ENCODE measurements at regions not wholly inside any gene's neighbourhood (a gene's known extent, or its start where the extent isn't known, plus 50 kb on each side); places are given as distances from the start of the nearest gene placed in this dataset.

DNA sequence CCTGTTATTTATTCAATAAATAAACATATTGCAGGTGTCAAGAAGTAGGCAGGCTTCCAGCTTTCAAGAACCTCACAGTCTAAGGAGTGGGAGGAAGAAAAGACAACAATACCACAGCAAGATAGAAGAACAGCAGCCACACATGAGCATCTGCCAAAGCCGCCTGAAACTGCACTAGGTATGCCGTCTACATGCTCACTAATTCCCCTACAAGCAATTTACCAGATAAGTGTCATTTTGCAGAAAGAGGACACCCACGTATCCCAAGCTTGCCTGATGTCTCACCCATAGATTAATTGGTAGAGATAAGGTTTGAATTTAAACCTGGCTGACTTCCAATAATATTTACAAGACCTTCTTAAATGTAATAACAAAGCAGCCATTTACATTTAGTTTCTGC is 439.4 kb upstream of the CPEB2 start (continued):
- no peak for TF ChIP-seq ZNF394 (tag by site-specific recombination; IDR thresholded peaks at IDR 0.05; ENCODE audit: borderline replicate concordance)
- TF ChIP-seq, protein P1, sequence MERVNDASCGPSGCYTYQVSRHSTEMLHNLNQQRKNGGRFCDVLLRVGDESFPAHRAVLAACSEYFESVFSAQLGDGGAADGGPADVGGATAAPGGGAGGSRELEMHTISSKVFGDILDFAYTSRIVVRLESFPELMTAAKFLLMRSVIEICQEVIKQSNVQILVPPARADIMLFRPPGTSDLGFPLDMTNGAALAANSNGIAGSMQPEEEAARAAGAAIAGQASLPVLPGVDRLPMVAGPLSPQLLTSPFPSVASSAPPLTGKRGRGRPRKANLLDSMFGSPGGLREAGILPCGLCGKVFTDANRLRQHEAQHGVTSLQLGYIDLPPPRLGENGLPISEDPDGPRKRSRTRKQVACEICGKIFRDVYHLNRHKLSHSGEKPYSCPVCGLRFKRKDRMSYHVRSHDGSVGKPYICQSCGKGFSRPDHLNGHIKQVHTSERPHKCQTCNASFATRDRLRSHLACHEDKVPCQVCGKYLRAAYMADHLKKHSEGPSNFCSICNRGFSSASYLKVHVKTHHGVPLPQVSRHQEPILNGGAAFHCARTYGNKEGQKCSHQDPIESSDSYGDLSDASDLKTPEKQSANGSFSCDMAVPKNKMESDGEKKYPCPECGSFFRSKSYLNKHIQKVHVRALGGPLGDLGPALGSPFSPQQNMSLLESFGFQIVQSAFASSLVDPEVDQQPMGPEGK (tag by site-specific recombination; IDR thresholded peaks at IDR 0.05), result no peak
- TF ChIP-seq YY2 (tag by site-specific recombination; IDR thresholded peaks at IDR 0.05), result no peak
- no peak for TF ChIP-seq ZNF623 (tag by site-specific recombination; IDR thresholded peaks at IDR 0.05)
- no peak for TF ChIP-seq ZNF23 (tag by site-specific recombination; IDR thresholded peaks at IDR 0.05; ENCODE audit: borderline replicate concordance)

- ChIA-PET CTCF (no interaction called here), POLR2A (no interaction called here)
- TF ChIP-seq KLF16 (tag by site-specific recombination; IDR thresholded peaks at IDR 0.05) (no peak), SP2 (tag by site-specific recombination; IDR thresholded peaks at IDR 0.05) (no peak), ZNF558 (tag by site-specific recombination; IDR thresholded peaks at IDR 0.05) (no peak)
- TF ChIP-seq, protein P2, sequence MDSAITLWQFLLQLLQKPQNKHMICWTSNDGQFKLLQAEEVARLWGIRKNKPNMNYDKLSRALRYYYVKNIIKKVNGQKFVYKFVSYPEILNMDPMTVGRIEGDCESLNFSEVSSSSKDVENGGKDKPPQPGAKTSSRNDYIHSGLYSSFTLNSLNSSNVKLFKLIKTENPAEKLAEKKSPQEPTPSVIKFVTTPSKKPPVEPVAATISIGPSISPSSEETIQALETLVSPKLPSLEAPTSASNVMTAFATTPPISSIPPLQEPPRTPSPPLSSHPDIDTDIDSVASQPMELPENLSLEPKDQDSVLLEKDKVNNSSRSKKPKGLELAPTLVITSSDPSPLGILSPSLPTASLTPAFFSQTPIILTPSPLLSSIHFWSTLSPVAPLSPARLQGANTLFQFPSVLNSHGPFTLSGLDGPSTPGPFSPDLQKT (IDR thresholded peaks at IDR 0.05; ENCODE audit: borderline replicate concordance, low read depth, low read length), result no peak
- Histone ChIP-seq H3K36me3 (ENCODE audit: control insufficient read depth in 2 of 2, insufficient read depth in 1 of 2, low read length in 2 of 2) (no peaks in the 10 kb centered on the region), H3K27ac (ENCODE audit: extremely low read depth, low read depth, low read length) (no peak overlapping the region), H3K9me3 (ENCODE audit: control insufficient read depth, insufficient read depth, low read depth, low read length) (no peaks in the 10 kb centered on the region), H3K4me3 (ENCODE audit: low read depth, low read length) (no peak overlapping the region), H3K4me1 (ENCODE audit: control insufficient read depth, insufficient read depth, low read length) (no peaks in the 10 kb centered on the region)
These were observed 438.0 kb upstream of the CPEB2 start for GRCh38 chr4:14564281-14564680.

DNA sequence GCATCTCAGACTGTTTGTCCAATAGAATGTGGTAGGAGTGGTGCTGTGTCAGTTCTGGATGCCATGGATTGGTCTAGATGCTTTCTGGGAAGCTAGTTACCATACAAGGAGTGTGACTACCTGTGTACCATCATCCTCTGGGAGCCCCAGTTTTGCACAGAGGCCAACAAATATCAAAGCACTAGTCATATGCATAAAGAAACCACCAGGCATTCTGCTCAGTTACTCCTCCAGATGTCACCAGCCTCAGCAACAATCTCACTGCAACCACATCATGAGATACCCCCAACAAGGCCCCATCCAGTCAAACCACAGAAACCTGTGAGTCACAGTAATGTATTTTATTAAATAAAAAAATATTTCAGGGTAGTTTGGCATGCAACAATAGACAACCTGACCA is 435.8 kb upstream of the CPEB2 start:
- CTCF ChIA-PET, result no interaction called here
- TF ChIP-seq, protein P3, sequence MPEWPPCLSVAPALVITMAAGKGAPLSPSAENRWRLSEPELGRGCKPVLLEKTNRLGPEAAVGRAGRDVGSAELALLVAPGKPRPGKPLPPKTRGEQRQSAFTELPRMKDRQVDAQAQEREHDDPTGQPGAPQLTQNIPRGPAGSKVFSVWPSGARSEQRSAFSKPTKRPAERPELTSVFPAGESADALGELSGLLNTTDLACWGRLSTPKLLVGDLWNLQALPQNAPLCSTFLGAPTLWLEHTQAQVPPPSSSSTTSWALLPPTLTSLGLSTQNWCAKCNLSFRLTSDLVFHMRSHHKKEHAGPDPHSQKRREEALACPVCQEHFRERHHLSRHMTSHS (tag by site-specific recombination; IDR thresholded peaks at IDR 0.05), result no peak
- TF ChIP-seq ZBTB7A (tag by site-specific recombination; IDR thresholded peaks at IDR 0.05; ENCODE audit: low read depth), result no peak

GRCh38 chr4:14568351-14568750 is 433.9 kb upstream of the CPEB2 start:
- POLR2A ChIA-PET, result no interaction called here
- TF ChIP-seq GLIS2 (tag by site-specific recombination; IDR thresholded peaks at IDR 0.05) (no peak), ZNF521 (tag by site-specific recombination; IDR thresholded peaks at IDR 0.05) (no peak), ZNF19 (tag by site-specific recombination; IDR thresholded peaks at IDR 0.05; ENCODE audit: low read depth) (no peak), ZXDB (tag by site-specific recombination; IDR thresholded peaks at IDR 0.05) (no peak)
- TF ChIP-seq, protein P4, sequence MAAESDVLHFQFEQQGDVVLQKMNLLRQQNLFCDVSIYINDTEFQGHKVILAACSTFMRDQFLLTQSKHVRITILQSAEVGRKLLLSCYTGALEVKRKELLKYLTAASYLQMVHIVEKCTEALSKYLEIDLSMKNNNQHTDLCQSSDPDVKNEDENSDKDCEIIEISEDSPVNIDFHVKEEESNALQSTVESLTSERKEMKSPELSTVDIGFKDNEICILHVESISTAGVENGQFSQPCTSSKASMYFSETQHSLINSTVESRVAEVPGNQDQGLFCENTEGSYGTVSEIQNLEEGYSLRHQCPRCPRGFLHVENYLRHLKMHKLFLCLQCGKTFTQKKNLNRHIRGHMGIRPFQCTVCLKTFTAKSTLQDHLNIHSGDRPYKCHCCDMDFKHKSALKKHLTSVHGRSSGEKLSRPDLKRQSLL (tag by site-specific recombination; IDR thresholded peaks at IDR 0.05), result no peak
- CTCF ChIA-PET, result no interaction called here

More for the DNA sequence above, 435.8 kb upstream of the CPEB2 start:
- Histone ChIP-seq H3K4me1 (ENCODE audit: control insufficient read depth, insufficient read depth, low read length) (no peaks in the 10 kb centered on the region), H3K9me3 (ENCODE audit: control insufficient read depth, insufficient read depth, low read depth, low read length) (no peaks in the 10 kb centered on the region), H3K27ac (ENCODE audit: extremely low read depth, low read depth, low read length) (no peak overlapping the region), H3K36me3 (ENCODE audit: control insufficient read depth in 2 of 2, insufficient read depth in 1 of 2, low read length in 2 of 2) (no peaks in the 10 kb centered on the region), H3K4me3 (ENCODE audit: low read depth, low read length) (no peak overlapping the region)
- POLR2A ChIA-PET, result no interaction called here

More at GRCh38 chr4:14568351-14568750, 433.9 kb upstream of the CPEB2 start:
- Histone ChIP-seq H3K4me3 (ENCODE audit: low read depth, low read length) (no peak overlapping the region), H3K36me3 (ENCODE audit: control insufficient read depth in 2 of 2, insufficient read depth in 1 of 2, low read length in 2 of 2) (no peaks in the 10 kb centered on the region), H3K27ac (ENCODE audit: extremely low read depth, low read depth, low read length) (no peak overlapping the region), H3K9me3 (ENCODE audit: control insufficient read depth, insufficient read depth, low read depth, low read length) (no peaks in the 10 kb centered on the region), H3K4me1 (ENCODE audit: control insufficient read depth, insufficient read depth, low read length) (no peaks in the 10 kb centered on the region)

All from HEK293 (cell line).